Adrenal gland (tissue), 9 donors: ENCODE measurements at regions not wholly inside any gene's neighbourhood (a gene's known extent, or its start where the extent isn't known, plus 50 kb on each side); places are given as distances from the start of the nearest gene placed in this dataset.

Experiments used
- DNase-seq, 7 donors: peaks; one replicate each; pipeline ENCODE4 v3.0.0-alpha.2; 2019 to 2020
- H3K27ac ChIP-seq, 5 donors: fragments of 200-600 bp; sonication (generic) in 4 of 5; 1 replicate in 3 of 5; 2 replicates in 2 of 5; pipeline versions ENCODE4 v1.5.1 to v1.8.0; 2016 to 2020; ENCODE audit warnings: mild to moderate bottlenecking in 1 of 5
- H3K27me3 ChIP-seq: fragments of 200-600 bp; 2 replicates; pipeline ENCODE4 v1.8.0; 2021
- H3K36me3 ChIP-seq, 2 donors: fragments of 200-600 bp; replicated peaks in 1 of 2; 1 replicate in 1 of 2; 2 replicates in 1 of 2; pipeline versions ENCODE4 v1.5.1 to v1.8.0; 2018 to 2022
- H3K4me1 ChIP-seq, 2 donors: fragments of 200-600 bp; replicated peaks in 1 of 2; 1 replicate in 1 of 2; 2 replicates in 1 of 2; pipeline versions ENCODE4 v1.5.1 to v1.8.0; 2018 to 2021
- H3K4me3 ChIP-seq, 4 donors: fragments of 200-600 bp; sonication (generic) in 3 of 4; one replicate each; pipeline ENCODE4 v1.5.1; 2016 to 2018
- H3K9me3 ChIP-seq, 3 donors: fragments of 200-600 bp; sonication (generic) in 1 of 3; replicated peaks in 1 of 3; 1 replicate in 2 of 3; 2 replicates in 1 of 3; pipeline versions ENCODE4 v1.5.1 to v1.8.0; 2016 to 2021
- CTCF ChIP-seq, 6 experiments: fragments of 450-650 bp in 4 of 6; fragments of 200-600 bp in 2 of 6; sonication (generic) in 1 of 6; IDR thresholded peaks; 1 replicate in 5 of 6; 2 replicates in 1 of 6; pipeline versions ENCODE4 v1.5.1 to v1.8.0; 2016 to 2021; ENCODE audit warnings: antibody characterized with exemption in 6 of 6, mild to moderate bottlenecking in 2 of 6, moderate library complexity in 1 of 6
- POLR2A ChIP-seq, 2 donors: fragments of 450-650 bp; IDR thresholded peaks; one replicate each; pipeline ENCODE4 v1.6.1; 2017; ENCODE audit warnings: antibody characterized with exemption in 2 of 2, mild to moderate bottlenecking in 2 of 2, moderate library complexity in 1 of 2
- WGBS, 4 donors: extraction: QIAGEN DNeasy Blood & Tissue Kit in 2 of 4; methylation state at CpG; one replicate each; pipeline versions ENCODE4 v1.1.5 to v1.1.7; 2013 to 2017; 5-methylcytosine and 5-hydroxymethylcytosine counted together
- intact Hi-C, 2 donors: fragments of 100-400 bp; cut with DNase I; formaldehyde crosslinking; loops; one replicate each; pipeline versions ENCODE4 v1.14.1 to v1.15.0; 2022 to 2023
- donor health status: healthy with polysubstance abuse.
- donor health status: Bipolar disorder and iron deficiency.
- donor health status: DM: yes; HTN: yes; CAD: no.
- donor health status: DM: no; HTN: no; CAD: no.
- donor health status: DM: no; HTN: no; CAD: no.

DNA sequence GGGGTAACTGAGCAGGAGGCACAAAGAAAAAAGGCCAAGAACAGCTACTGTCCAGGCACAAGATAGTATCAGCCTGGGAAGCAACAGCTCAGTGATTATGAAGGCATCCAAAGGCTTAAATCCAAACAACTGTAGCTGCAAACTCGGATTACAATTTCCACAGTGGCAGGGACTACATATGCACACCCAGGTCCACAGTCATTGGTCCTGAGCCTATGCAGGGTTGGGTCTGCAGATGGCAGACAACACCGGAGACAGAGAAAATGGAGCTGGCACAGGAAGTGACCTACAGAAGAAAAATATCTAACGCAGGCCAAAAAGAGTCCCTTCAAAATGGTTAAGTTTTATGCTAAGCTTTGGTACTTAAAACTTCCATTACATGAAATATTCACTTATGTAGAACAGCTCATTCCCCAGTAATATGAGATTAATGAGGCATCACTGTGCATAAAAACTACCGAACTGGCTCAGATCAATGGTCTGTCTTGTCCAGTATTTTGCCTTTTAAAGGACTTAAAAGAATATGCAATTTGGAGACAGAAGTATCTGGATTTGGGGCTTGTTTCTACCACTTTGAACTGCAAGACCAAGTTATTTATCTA is 132.1 kb downstream of the SUCLG1 start:
- H3K4me3 ChIP-seq = no peak overlapping the region
- no peaks in the 10 kb centered on the region for H3K4me1 ChIP-seq
- intact Hi-C loops = no loop called here
- WGBS, 4 donors = 67 to 84% (median 76%) methylated on average over 4 of the region's 4 CpGs
- H3K9me3 ChIP-seq = no peaks in the 10 kb centered on the region
- no peak for TF ChIP-seq POLR2A (IDR thresholded peaks at IDR 0.05)
- TF ChIP-seq CTCF (IDR thresholded peaks at IDR 0.05) = no peak
- no peak overlapping the region for H3K27ac ChIP-seq
- H3K36me3 ChIP-seq = no peaks in the 10 kb centered on the region
- H3K27me3 ChIP-seq = no peaks in the 10 kb centered on the region
- no peak for DNase-seq

GRCh38 chr2:84323890-84324289 is 135.2 kb downstream of the SUCLG1 start:
- 49 to 61% (median 56%) methylated on average over 2 of the region's 2 CpGs for WGBS, 4 donors

DNA sequence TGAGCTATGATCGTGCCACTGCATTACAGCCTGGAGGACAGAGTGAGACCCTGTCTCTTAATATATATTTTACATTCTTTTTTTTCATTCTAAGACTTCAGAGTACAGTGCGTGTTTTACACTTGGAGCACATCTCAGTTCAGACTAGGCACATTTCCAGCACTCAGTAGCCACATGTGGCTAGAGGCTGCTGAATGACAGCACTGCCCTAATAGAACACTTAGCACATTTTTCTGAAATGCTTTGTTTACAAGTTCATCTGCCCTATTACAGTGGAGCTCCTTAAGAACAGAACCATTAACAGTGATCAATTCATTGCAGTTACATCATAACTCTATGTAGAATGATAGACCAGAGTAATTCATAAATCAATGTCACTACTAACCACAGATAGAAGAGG is 138.1 kb downstream of the SUCLG1 start:
- H3K4me1 ChIP-seq = no peaks in the 10 kb centered on the region

More at GRCh38 chr2:84323890-84324289, 135.2 kb downstream of the SUCLG1 start:
- H3K9me3 ChIP-seq = no peaks in the 10 kb centered on the region
- H3K4me3 ChIP-seq = no peak overlapping the region
- no peaks in the 10 kb centered on the region for H3K4me1 ChIP-seq
- TF ChIP-seq CTCF (IDR thresholded peaks at IDR 0.05) (no peak), POLR2A (IDR thresholded peaks at IDR 0.05) (no peak)
- H3K36me3 ChIP-seq = no peaks in the 10 kb centered on the region
- no peak for DNase-seq
- H3K27me3 ChIP-seq = no peaks in the 10 kb centered on the region
- no peak overlapping the region for H3K27ac ChIP-seq
- intact Hi-C loops = no loop called here

DNA sequence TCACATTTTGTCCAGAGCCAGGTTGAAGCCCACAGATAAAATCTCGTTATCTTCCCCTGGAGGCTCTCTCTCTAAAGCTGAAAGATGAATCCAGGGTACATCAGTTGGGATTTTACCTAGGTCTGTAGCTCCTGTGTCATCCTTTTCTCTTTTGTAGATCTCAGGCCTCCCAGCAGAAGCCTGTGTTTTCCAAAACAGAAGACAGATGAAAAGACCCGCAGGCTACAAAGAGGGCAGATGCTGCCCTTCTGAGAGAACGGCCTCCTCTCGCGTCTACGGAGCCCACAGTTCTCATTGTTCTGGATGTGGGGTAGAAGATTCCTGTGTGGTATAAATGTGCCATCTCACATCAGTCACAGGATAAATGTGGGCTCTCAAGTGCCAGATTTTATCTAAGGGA is 139.5 kb downstream of the SUCLG1 start:
- 51 to 76% (median 67%) methylated on average over 6 of the region's 6 CpGs for WGBS, 4 donors
- Histone ChIP-seq H3K9me3 (no peaks in the 10 kb centered on the region), H3K4me1 (no peaks in the 10 kb centered on the region), H3K4me3 (no peak overlapping the region), H3K27me3 (no peaks in the 10 kb centered on the region), H3K27ac (no peak overlapping the region), H3K36me3 (no peaks in the 10 kb centered on the region)
- intact Hi-C loops = no loop called here
- TF ChIP-seq CTCF (IDR thresholded peaks at IDR 0.05) (no peak), POLR2A (IDR thresholded peaks at IDR 0.05) (no peak)
- DNase-seq = no peak

More for the DNA sequence above, 138.1 kb downstream of the SUCLG1 start:
- no peak for DNase-seq
- Histone ChIP-seq H3K27me3 (no peaks in the 10 kb centered on the region), H3K9me3 (no peaks in the 10 kb centered on the region), H3K27ac (no peak overlapping the region), H3K4me3 (no peak overlapping the region), H3K36me3 (no peaks in the 10 kb centered on the region)
- WGBS, 4 donors = 66 to 80% (median 72%) methylated on average over 2 of the region's 2 CpGs
- no peak for TF ChIP-seq CTCF (IDR thresholded peaks at IDR 0.05)
- no peak for TF ChIP-seq POLR2A (IDR thresholded peaks at IDR 0.05)
- intact Hi-C loops = no loop called here
